Epidermal melanocyte (primary cell): ENCODE measurements at regions not wholly inside any gene's neighbourhood (a gene's known extent, or its start where the extent isn't known, plus 50 kb on each side); places are given as distances from the start of the nearest gene placed in this dataset.

ENCODE experiments used
- DNase-seq: peaks from one replicate; pipeline ENCODE4 v3.0.0; 2011; ENCODE audit warnings: low spot score; ENCODE audit not compliant: insufficient read length

- DNase-seq, result no peak
These were observed 70.8 kb upstream of the NABP1 start for GRCh38 chr2:191607096-191607495.

GRCh38 chr2:191610756-191611155 is 67.2 kb upstream of the NABP1 start:
- DNase-seq, result no peak

- DNase-seq, result no peak
These were observed 66.3 kb upstream of the NABP1 start for GRCh38 chr2:191611614-191612013.

- no peak for DNase-seq
These were observed 65.4 kb upstream of the NABP1 start for GRCh38 chr2:191612496-191612895.

- no peak for DNase-seq
These were observed 63.2 kb upstream of the NABP1 start for GRCh38 chr2:191614759-191615158.

GRCh38 chr2:191615596-191615995 is 62.3 kb upstream of the NABP1 start:
- no peak for DNase-seq

DNA sequence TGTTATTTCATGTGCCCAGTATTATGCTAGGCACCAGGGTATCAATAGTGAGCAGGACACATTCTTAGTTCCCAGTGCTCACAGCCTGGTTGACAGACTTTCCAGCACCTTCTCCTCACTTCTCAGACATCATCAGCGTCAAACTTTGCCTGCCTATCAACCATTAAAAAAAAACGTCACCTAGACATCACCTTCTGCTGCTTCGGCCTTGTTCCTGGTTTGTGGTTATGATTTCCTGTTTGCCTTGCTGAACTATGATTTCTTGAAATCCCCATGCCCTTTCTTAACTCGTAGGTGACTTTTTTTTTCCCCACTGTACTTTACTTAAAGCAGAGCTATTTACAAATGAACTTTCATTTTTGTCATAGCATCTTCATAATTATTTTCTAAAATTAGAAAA is 60.4 kb upstream of the NABP1 start:
- no peak for DNase-seq

GRCh38 chr2:191618046-191618780 is 59.7 kb upstream of the NABP1 start:
- no peak for DNase-seq

DNA sequence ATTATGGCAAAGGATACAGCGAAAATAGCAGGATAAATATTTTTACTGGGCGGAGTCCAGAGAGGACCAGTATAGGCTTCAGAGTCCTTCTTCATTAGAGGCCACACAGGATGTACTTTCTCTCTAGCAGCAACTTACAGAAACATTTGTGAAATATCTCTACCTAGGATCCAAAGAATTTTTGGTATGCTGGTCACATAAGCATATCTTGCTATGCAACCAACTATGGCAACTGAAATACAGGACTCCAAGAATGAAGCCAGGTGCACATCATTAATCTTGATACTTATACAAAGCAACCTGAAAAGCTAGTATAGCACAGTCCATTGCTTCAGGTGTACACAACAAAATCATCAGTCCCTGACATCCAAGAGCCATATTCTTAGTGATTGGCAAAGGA is 59.1 kb upstream of the NABP1 start:
- no peak for DNase-seq

DNA sequence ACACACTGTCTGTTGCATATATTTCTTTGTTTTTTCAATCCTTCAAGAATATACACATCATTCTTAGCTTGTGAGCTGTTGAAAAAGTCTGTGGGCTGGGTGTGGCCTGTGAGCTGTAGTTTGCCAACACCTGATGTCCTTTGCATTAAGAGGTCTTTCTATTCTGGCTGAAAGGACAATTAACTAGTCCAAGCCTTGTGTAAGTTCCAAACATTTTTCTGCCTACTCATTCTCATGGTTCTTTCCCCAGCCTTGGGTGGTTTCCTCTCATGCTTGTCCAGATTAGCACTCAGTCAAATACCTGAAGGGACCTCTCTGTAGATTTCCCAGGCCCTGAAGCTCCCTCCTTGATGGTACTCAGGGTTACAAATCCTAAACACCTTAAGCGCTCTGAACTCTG is 57.8 kb upstream of the NABP1 start:
- no peak for DNase-seq

DNA sequence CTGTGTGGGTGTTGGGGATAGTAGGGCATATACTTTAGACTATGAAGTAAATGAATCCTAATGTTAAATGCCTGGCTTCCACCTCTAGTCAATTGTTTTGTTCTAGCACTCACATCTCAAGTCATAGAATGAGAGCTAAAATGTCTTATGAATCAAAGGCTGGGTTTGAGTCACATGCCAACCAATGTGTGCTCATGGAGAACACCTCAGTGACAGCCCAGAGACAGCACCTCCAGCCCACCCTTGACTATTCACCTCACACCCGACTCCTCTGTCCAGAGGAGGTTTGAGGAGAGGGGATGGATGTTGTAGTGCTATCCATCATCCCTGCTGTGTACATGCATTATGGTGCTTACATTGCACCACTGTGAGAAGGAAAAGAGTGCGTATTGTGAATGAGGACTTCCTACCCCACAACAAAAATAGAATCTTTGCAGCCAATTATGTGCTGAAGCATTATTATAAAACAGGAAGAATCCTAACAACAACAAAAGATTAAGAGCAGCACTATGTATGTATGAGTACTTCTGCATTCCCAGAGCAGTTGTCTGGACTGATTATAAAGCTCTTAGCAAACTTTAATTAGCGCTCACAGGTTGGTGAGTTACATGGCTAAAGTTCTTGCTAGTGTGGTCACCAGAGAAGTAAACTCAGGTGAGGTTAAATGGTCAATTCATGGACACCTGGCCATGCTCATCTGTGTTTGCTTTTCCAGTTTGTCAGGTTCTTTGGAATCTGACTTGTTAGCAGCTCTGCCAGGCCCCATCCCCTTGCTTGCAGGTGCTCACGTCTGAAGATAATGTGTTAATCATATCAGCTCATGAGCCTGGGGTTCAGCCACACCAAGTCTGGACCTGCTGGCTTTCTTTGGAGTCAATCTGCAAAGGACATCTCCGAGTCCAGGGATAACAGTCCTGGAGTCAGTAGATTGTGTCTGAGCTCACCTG is 55.3 kb upstream of the NABP1 start:
- no peak for DNase-seq

GRCh38 chr2:191625016-191625415 is 52.9 kb upstream of the NABP1 start:
- no peak for DNase-seq

DNA sequence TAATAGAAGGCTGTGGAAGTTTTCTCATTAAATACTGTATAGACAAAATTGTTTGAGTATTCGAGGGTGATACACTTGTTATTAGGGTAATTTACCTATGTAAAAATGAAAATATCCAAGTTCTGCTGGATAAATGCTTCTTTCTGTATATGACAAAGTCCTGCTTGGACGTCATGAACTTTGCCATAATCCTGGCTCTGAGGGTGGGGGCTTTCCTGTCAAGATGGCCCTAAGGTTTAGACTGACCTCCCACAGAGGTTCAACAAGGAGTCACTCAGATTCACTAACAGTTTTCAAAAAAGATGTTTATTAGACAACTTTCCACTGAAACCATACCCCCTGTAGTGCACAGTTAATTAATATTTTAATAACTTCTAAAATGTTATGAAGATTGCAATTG is 52.5 kb upstream of the NABP1 start:
- no peak for DNase-seq

DNA sequence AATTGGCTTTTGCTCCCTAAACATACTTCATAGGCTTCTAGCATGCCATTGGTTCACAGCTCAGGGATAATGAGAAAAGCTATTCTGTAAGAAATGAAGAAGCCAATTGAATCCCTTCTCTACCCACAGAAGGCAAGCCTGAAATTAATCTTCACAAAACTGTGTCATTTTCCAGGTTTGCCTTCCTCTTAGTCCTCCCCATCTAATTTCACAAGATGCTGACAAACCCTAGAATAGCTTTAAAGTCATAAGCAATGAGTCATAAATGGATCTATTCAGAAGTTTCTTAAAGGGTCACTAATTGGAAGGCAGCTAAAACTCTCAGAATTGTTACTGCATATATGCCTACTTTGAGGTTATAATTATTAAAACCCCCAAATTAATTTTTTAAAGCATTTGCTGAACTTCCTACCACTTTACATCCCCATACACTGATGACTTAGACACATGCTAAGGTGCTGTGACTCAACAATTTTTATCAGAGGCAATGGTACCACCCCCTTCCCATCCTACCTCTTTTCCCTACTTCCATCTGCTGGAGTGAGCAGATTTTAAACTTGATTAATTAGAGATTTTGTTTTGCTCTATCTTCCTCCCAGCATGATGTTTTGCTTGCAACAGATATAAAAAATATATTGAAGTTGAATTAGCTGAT is 51.3 kb upstream of the NABP1 start:
- DNase-seq, result no peak

GRCh38 chr2:191627518-191627917 is 50.4 kb upstream of the NABP1 start:
- no peak for DNase-seq
